ENCODE measurements at regions not wholly inside any gene's neighbourhood (a gene's known extent, or its start where the extent isn't known, plus 50 kb on each side); places are given as distances from the start of the nearest gene placed in this dataset.

DNA sequence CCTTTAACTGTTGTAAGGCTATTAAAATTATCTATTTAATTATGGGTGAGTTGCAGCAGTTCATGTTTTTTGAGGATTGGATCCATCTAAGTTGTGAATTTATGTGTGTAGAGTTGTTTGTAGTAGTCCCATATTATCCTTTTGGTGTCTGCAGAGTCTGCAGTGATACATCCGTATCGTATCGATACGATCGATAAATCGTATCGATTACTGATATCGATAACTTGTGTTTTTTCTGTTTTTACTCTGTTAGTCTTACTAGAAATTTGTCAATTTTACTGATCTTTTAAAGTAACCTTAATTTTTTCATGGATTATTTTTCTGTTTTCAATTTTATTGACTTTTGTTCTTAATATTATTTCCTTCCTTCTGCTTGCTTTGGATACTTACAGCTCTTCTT is 462.5 kb upstream of the SOX5 start:
- no peaks in the 10 kb centered on the region for H3K9me3 ChIP-seq (ENCODE audit: insufficient read depth, low read depth, low read length)
- no peak overlapping the region for H2BK5ac ChIP-seq (ENCODE audit: low read depth, low read length, poor library complexity)
- H3K27me3 ChIP-seq (ENCODE audit: insufficient read depth, low read length): no peaks in the 10 kb centered on the region
- H3K9ac ChIP-seq (ENCODE audit: low read length): no peak overlapping the region
- H3K4me1 ChIP-seq (ENCODE audit: control insufficient read depth in 1 of 2, insufficient read depth in 2 of 2, low read length in 2 of 2): peaks cover 5 to 8% of the 10 kb centered on the region in 2 experiments
- H3K23ac ChIP-seq (ENCODE audit: low read length): no peak overlapping the region
- no peak overlapping the region for H4K12ac ChIP-seq (ENCODE audit: low read depth, low read length)
- no peak overlapping the region for H3K14ac ChIP-seq (ENCODE audit: low read length)
- H3K4me2 ChIP-seq (ENCODE audit: low read length): no peak overlapping the region
- H3K79me1 ChIP-seq (ENCODE audit: low read length): no peaks in the 10 kb centered on the region
- no peak overlapping the region for H3K27ac ChIP-seq (ENCODE audit: low read depth, low read length)
- H2AK5ac ChIP-seq (ENCODE audit: low read length): no peak overlapping the region
- DNase-seq: no peak
- H2BK120ac ChIP-seq (ENCODE audit: insufficient read depth, low read length, poor library complexity): no peak overlapping the region
- H4K91ac ChIP-seq (ENCODE audit: low read depth, low read length): no peak overlapping the region
- no CpG with 5 or more reads among the region's 8 CpGs for WGBS (ENCODE audit: extremely low coverage, insufficient coverage, insufficient read length)
- H3K79me2 ChIP-seq (ENCODE audit: control insufficient read depth, insufficient read depth, low read length, poor library complexity): no peaks in the 10 kb centered on the region
- H2AFZ ChIP-seq (ENCODE audit: insufficient read depth, low read length, poor library complexity): no peak overlapping the region
- H2BK12ac ChIP-seq (ENCODE audit: low read length): no peak overlapping the region
- no peak overlapping the region for H3K4me3 ChIP-seq (ENCODE audit: low read depth, low read length)
- H4K8ac ChIP-seq (ENCODE audit: low read depth, low read length): no peak overlapping the region
- no peak overlapping the region for H3K4ac ChIP-seq (ENCODE audit: low read depth, low read length)
- no peaks in the 10 kb centered on the region for H3K36me3 ChIP-seq (ENCODE audit: control insufficient read depth in 1 of 2, insufficient read depth in 2 of 2, low read length in 2 of 2)
- no peak overlapping the region for H3K18ac ChIP-seq (ENCODE audit: low read length)

DNA sequence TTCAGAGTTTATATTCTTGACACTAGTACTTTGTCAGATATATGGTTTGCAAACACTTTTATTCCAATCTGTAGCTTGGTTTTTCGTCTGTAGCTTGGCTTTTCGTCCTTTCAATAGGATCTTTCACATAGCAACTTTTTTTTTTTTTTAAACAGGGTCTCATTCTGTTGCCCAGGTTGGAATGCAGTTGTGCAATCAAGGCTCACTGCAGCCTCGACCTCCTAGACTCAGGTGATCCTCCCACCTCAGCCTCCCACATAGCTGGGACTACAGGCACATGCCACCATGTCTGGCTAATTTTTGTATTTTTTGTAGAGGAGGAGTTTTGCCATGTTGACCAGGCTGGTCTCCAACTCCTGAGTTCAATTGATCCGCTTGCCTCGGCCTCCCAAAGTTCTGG is 460.4 kb upstream of the SOX5 start:
- no peak overlapping the region for H3K23ac ChIP-seq (ENCODE audit: low read length)
- no peak overlapping the region for H3K4me2 ChIP-seq (ENCODE audit: low read length)
- WGBS (ENCODE audit: extremely low coverage, insufficient coverage, insufficient read length): no CpG with 5 or more reads among the region's 5 CpGs

DNA sequence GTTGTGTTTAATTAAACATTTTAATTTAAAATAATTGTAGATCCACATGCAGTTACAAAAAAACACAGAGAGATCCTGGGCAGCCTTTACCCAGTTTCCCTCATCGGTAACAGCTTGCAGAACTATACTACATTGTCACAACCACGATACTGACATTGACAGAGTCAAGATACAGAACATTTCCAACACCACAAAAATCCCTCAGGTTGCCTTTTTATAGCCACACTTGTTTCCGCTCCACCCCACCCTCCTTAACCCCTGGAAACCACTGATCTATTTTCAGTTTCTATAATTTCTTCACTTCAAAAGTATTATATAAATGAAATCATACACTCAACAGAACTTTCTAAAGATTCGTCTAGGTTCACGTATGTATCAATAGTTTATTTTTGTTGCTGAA is 458.8 kb upstream of the SOX5 start:
- H3K9ac ChIP-seq (ENCODE audit: low read length): no peak overlapping the region
- H3K9me3 ChIP-seq (ENCODE audit: insufficient read depth, low read depth, low read length): no peaks in the 10 kb centered on the region
- H2BK5ac ChIP-seq (ENCODE audit: low read depth, low read length, poor library complexity): no peak overlapping the region
- no peaks in the 10 kb centered on the region for H3K79me2 ChIP-seq (ENCODE audit: control insufficient read depth, insufficient read depth, low read length, poor library complexity)
- no peak overlapping the region for H3K27ac ChIP-seq (ENCODE audit: low read depth, low read length)
- H3K18ac ChIP-seq (ENCODE audit: low read length): no peak overlapping the region
- no peaks in the 10 kb centered on the region for H3K27me3 ChIP-seq (ENCODE audit: insufficient read depth, low read length)
- no peaks in the 10 kb centered on the region for H3K36me3 ChIP-seq (ENCODE audit: control insufficient read depth in 1 of 2, insufficient read depth in 2 of 2, low read length in 2 of 2)
- no peak overlapping the region for H4K12ac ChIP-seq (ENCODE audit: low read depth, low read length)
- H2BK12ac ChIP-seq (ENCODE audit: low read length): no peak overlapping the region
- peak overlapping the region; percentile 55 for H2BK120ac ChIP-seq (ENCODE audit: insufficient read depth, low read length, poor library complexity)
- no peak overlapping the region for H3K4ac ChIP-seq (ENCODE audit: low read depth, low read length)
- no peak overlapping the region for H2AFZ ChIP-seq (ENCODE audit: insufficient read depth, low read length, poor library complexity)
- no peak overlapping the region for H3K4me3 ChIP-seq (ENCODE audit: low read depth, low read length)
- H3K23ac ChIP-seq (ENCODE audit: low read length): no peak overlapping the region
- no peak overlapping the region for H3K14ac ChIP-seq (ENCODE audit: low read length)
- DNase-seq: no peak
- H3K4me1 ChIP-seq (ENCODE audit: control insufficient read depth in 1 of 2, insufficient read depth in 2 of 2, low read length in 2 of 2): peaks cover 2 to 3% of the 10 kb centered on the region in 2 experiments
- H3K79me1 ChIP-seq (ENCODE audit: low read length): peaks cover 2% of the 10 kb centered on the region
- no peak overlapping the region for H4K91ac ChIP-seq (ENCODE audit: low read depth, low read length)
- no peak overlapping the region for H3K4me2 ChIP-seq (ENCODE audit: low read length)
- no peak overlapping the region for H2AK5ac ChIP-seq (ENCODE audit: low read length)
- WGBS (ENCODE audit: extremely low coverage, insufficient coverage, insufficient read length): no CpG with 5 or more reads among the region's 5 CpGs
- H4K8ac ChIP-seq (ENCODE audit: low read depth, low read length): no peak overlapping the region

More for the DNA sequence above, 460.4 kb upstream of the SOX5 start:
- peaks cover 0 to 2% of the 10 kb centered on the region in 2 experiments for H3K4me1 ChIP-seq (ENCODE audit: control insufficient read depth in 1 of 2, insufficient read depth in 2 of 2, low read length in 2 of 2)
- no peak overlapping the region for H3K18ac ChIP-seq (ENCODE audit: low read length)
- no peak overlapping the region for H2BK5ac ChIP-seq (ENCODE audit: low read depth, low read length, poor library complexity)
- no peak overlapping the region for H3K4ac ChIP-seq (ENCODE audit: low read depth, low read length)
- no peak overlapping the region for H3K27ac ChIP-seq (ENCODE audit: low read depth, low read length)
- H3K9me3 ChIP-seq (ENCODE audit: insufficient read depth, low read depth, low read length): no peaks in the 10 kb centered on the region
- no peak overlapping the region for H2BK120ac ChIP-seq (ENCODE audit: insufficient read depth, low read length, poor library complexity)
- H3K36me3 ChIP-seq (ENCODE audit: control insufficient read depth in 1 of 2, insufficient read depth in 2 of 2, low read length in 2 of 2): no peaks in the 10 kb centered on the region
- no peaks in the 10 kb centered on the region for H3K27me3 ChIP-seq (ENCODE audit: insufficient read depth, low read length)
- H2AK5ac ChIP-seq (ENCODE audit: low read length): no peak overlapping the region
- no peak overlapping the region for H3K4me3 ChIP-seq (ENCODE audit: low read depth, low read length)
- H4K12ac ChIP-seq (ENCODE audit: low read depth, low read length): no peak overlapping the region
- no peak overlapping the region for H2BK12ac ChIP-seq (ENCODE audit: low read length)
- H3K79me1 ChIP-seq (ENCODE audit: low read length): peaks cover 2% of the 10 kb centered on the region
- DNase-seq: no peak
- H3K9ac ChIP-seq (ENCODE audit: low read length): no peak overlapping the region
- no peak overlapping the region for H4K8ac ChIP-seq (ENCODE audit: low read depth, low read length)
- no peaks in the 10 kb centered on the region for H3K79me2 ChIP-seq (ENCODE audit: control insufficient read depth, insufficient read depth, low read length, poor library complexity)
- no peak overlapping the region for H2AFZ ChIP-seq (ENCODE audit: insufficient read depth, low read length, poor library complexity)
- H3K14ac ChIP-seq (ENCODE audit: low read length): no peak overlapping the region
- H4K91ac ChIP-seq (ENCODE audit: low read depth, low read length): no peak overlapping the region

DNA sequence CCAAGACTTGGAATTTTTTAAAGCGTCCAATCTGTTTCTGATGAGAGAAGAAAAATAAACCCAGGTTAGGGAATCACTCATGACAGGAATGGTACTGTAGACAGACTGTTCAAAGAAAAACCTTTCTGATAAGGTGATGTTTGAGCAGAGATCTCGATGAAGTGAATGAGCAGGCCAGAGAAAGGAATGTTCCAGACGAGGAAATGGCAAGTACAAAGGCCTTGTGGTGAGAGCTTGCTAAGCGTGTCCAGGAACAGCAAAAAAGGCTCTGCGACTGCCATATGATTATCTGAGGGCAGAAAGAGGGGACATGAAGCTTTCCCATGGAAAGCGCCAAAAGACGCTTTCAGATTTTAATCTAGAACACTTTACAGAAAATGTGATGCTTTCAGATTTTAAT is 458.4 kb upstream of the SOX5 start:
- H3K4me1 ChIP-seq (ENCODE audit: control insufficient read depth in 1 of 2, insufficient read depth in 2 of 2, low read length in 2 of 2): peaks cover 2 to 3% of the 10 kb centered on the region in 2 experiments
- no peak overlapping the region for H2AFZ ChIP-seq (ENCODE audit: insufficient read depth, low read length, poor library complexity)
- H3K9me3 ChIP-seq (ENCODE audit: insufficient read depth, low read depth, low read length): no peaks in the 10 kb centered on the region
- H3K79me2 ChIP-seq (ENCODE audit: control insufficient read depth, insufficient read depth, low read length, poor library complexity): no peaks in the 10 kb centered on the region
- WGBS (ENCODE audit: extremely low coverage, insufficient coverage, insufficient read length): no CpG with 5 or more reads among the region's 7 CpGs
- no peaks in the 10 kb centered on the region for H3K27me3 ChIP-seq (ENCODE audit: insufficient read depth, low read length)
- no peak overlapping the region for H2AK5ac ChIP-seq (ENCODE audit: low read length)
- H3K14ac ChIP-seq (ENCODE audit: low read length): no peak overlapping the region
- H3K27ac ChIP-seq (ENCODE audit: low read depth, low read length): no peak overlapping the region
- no peak overlapping the region for H3K4ac ChIP-seq (ENCODE audit: low read depth, low read length)
- no peak overlapping the region for H4K91ac ChIP-seq (ENCODE audit: low read depth, low read length)
- no peak overlapping the region for H2BK120ac ChIP-seq (ENCODE audit: insufficient read depth, low read length, poor library complexity)
- H3K18ac ChIP-seq (ENCODE audit: low read length): no peak overlapping the region
- no peak for DNase-seq
- H2BK5ac ChIP-seq (ENCODE audit: low read depth, low read length, poor library complexity): no peak overlapping the region
- H3K9ac ChIP-seq (ENCODE audit: low read length): no peak overlapping the region
- H3K79me1 ChIP-seq (ENCODE audit: low read length): peaks cover 2% of the 10 kb centered on the region
- H3K36me3 ChIP-seq (ENCODE audit: control insufficient read depth in 1 of 2, insufficient read depth in 2 of 2, low read length in 2 of 2): no peaks in the 10 kb centered on the region
- no peak overlapping the region for H4K12ac ChIP-seq (ENCODE audit: low read depth, low read length)
- H3K4me3 ChIP-seq (ENCODE audit: low read depth, low read length): no peak overlapping the region
- H3K23ac ChIP-seq (ENCODE audit: low read length): no peak overlapping the region
- H2BK12ac ChIP-seq (ENCODE audit: low read length): no peak overlapping the region
- no peak overlapping the region for H4K8ac ChIP-seq (ENCODE audit: low read depth, low read length)
- no peak overlapping the region for H3K4me2 ChIP-seq (ENCODE audit: low read length)

Data from trophoblast cell (in vitro differentiated cells and primary cell).